ENCODE measurements at regions not wholly inside any gene's neighbourhood (a gene's known extent, or its start where the extent isn't known, plus 50 kb on each side); places are given as distances from the start of the nearest gene placed in this dataset.
A peak's percentile ranks its signal among the peaks of the same experiment; 100 is the strongest.

- Histone ChIP-seq H3K4me1 (ENCODE audit: low read depth) (peaks cover 42% of the 10 kb centered on the region), H3K36me3 (no peaks in the 10 kb centered on the region), H3K27me3 (no peaks in the 10 kb centered on the region), H3K27ac (peak overlapping the region; percentile 97), H3K4me3 (no peak overlapping the region), H3K9me3 (ENCODE audit: low read depth) (no peaks in the 10 kb centered on the region)
- TF ChIP-seq CTCF (IDR thresholded peaks at IDR 0.05; ENCODE audit: low read depth, low read length), result no peak
- no peak for DNase-seq (ENCODE audit: low read depth in 1 of 2, low spot score in 1 of 2)
Observed at GRCh38 chr2:120892271-120892966, 156.8 kb downstream of the GLI2 start.

- no peaks in the 10 kb centered on the region for H3K27me3 ChIP-seq
- H3K36me3 ChIP-seq, result no peaks in the 10 kb centered on the region
- DNase-seq (ENCODE audit: low read depth in 1 of 2, low spot score in 1 of 2), result peak; percentile 65 to 74
- no peaks in the 10 kb centered on the region for H3K9me3 ChIP-seq (ENCODE audit: low read depth)
- H3K4me3 ChIP-seq, result no peak overlapping the region
- TF ChIP-seq CTCF (IDR thresholded peaks at IDR 0.05; ENCODE audit: low read depth, low read length), result no peak
- peaks cover 37% of the 10 kb centered on the region for H3K4me1 ChIP-seq (ENCODE audit: low read depth)
- H3K27ac ChIP-seq, result peak overlapping the region; percentile 97
Observed at GRCh38 chr2:120892967-120893667, 157.4 kb downstream of the GLI2 start.

GRCh38 chr2:120893811-120894584, 158.3 kb downstream of the GLI2 start:
- H3K9me3 ChIP-seq (ENCODE audit: low read depth), result no peaks in the 10 kb centered on the region
- peak in 1 of 2 donors; percentile 45 for DNase-seq (ENCODE audit: low read depth in 1 of 2, low spot score in 1 of 2)
- TF ChIP-seq CTCF (IDR thresholded peaks at IDR 0.05; ENCODE audit: low read depth, low read length), result no peak
- H3K4me1 ChIP-seq (ENCODE audit: low read depth), result peaks cover 33% of the 10 kb centered on the region
- H3K4me3 ChIP-seq, result no peak overlapping the region
- no peaks in the 10 kb centered on the region for H3K27me3 ChIP-seq
- no peaks in the 10 kb centered on the region for H3K36me3 ChIP-seq
- H3K27ac ChIP-seq, result peak overlapping the region; percentile 97

GRCh38 chr2:120894966-120895365, 159.3 kb downstream of the GLI2 start:
- no peaks in the 10 kb centered on the region for H3K27me3 ChIP-seq
- H3K4me3 ChIP-seq, result no peak overlapping the region
- H3K27ac ChIP-seq, result peak overlapping the region; percentile 97
- DNase-seq (ENCODE audit: low read depth in 1 of 2, low spot score in 1 of 2), result no peak
- H3K36me3 ChIP-seq, result no peaks in the 10 kb centered on the region
- H3K9me3 ChIP-seq (ENCODE audit: low read depth), result no peaks in the 10 kb centered on the region
- H3K4me1 ChIP-seq (ENCODE audit: low read depth), result peaks cover 41% of the 10 kb centered on the region
- TF ChIP-seq CTCF (IDR thresholded peaks at IDR 0.05; ENCODE audit: low read depth, low read length), result no peak

GRCh38 chr2:120896126-120896525, 160.5 kb downstream of the GLI2 start:
- Histone ChIP-seq H3K9me3 (ENCODE audit: low read depth) (no peaks in the 10 kb centered on the region), H3K4me3 (no peak overlapping the region), H3K27me3 (no peaks in the 10 kb centered on the region), H3K27ac (no peak overlapping the region), H3K36me3 (no peaks in the 10 kb centered on the region), H3K4me1 (ENCODE audit: low read depth) (peaks cover 42% of the 10 kb centered on the region)
- TF ChIP-seq CTCF (IDR thresholded peaks at IDR 0.05; ENCODE audit: low read depth, low read length), result no peak
- DNase-seq (ENCODE audit: low read depth in 1 of 2, low spot score in 1 of 2), result no peak

Measured in cardiac muscle cell (in vitro differentiated cells and primary cell).